Panc1 (cell line): ENCODE measurements at regions not wholly inside any gene's neighbourhood (a gene's known extent, or its start where the extent isn't known, plus 50 kb on each side); places are given as distances from the start of the nearest gene placed in this dataset.

ENCODE experiments used
- ATAC-seq: fragments of 200-7000 bp; cut with Tn5 transposase; 2 replicates; pipeline ENCODE4 v1.9.1; 2020; ENCODE audit warnings: mild to moderate bottlenecking, moderate library complexity
- BruUV-seq: library from RNA; stranded (reverse); fragments of 400-500 nt; replicated peaks from 2 replicates; lab custom pipeline; 2021; lab: Mats Ljungman, UMichigan
- CTCF ChIA-PET: fragments of 300-600 bp; sonication (Branson Sonifier 250); formaldehyde crosslinking; loops from one replicate; lab custom pipeline; 2022; ENCODE audit warnings: antibody characterized with exemption; lab: Charles Lee
- POLR2A ChIA-PET: fragments of 300-600 bp; sonication (Branson Sonifier 250); formaldehyde crosslinking; loops from one replicate; lab custom pipeline; 2022; ENCODE audit warnings: antibody characterized with exemption; lab: Charles Lee
- DNase-seq: peaks from one replicate; pipeline ENCODE4 v3.0.0-alpha.2; 2010; ENCODE audit warnings: low read depth, low spot score
- H3K27ac ChIP-seq: 2 replicates; pipeline ENCODE4 v1.5.1; 2011; ENCODE audit warnings: mild to moderate bottlenecking, low read length, inconsistent platforms
- H3K27me3 ChIP-seq: fragments of 200-500 bp; sonication (Bioruptor generic); 2 replicates; pipeline ENCODE4 v1.6.0; 2014; ENCODE audit warnings: low read length, inconsistent platforms; ENCODE audit not compliant: control insufficient read depth, insufficient read depth
- H3K36me3 ChIP-seq: fragments of 200-500 bp; sonication (Bioruptor generic); 2 replicates; pipeline ENCODE4 v1.5.1; 2014; ENCODE audit warnings: inconsistent platforms, mild to moderate bottlenecking, low read length, moderate library complexity; ENCODE audit not compliant: control insufficient read depth, insufficient read depth
- H3K4me1 ChIP-seq: 2 replicates; pipeline ENCODE4 v1.5.1; 2011; ENCODE audit warnings: inconsistent platforms, mild to moderate bottlenecking, low read length, moderate library complexity; ENCODE audit not compliant: control insufficient read depth, insufficient read depth
- H3K4me3 ChIP-seq, 2 experiments: 2 replicates each; pipeline ENCODE4 v1.5.1; 2011 to 2012; ENCODE audit warnings: low read depth in 2 of 2, low read length in 2 of 2, mild to moderate bottlenecking in 2 of 2, inconsistent platforms in 1 of 2, moderate library complexity in 1 of 2
- H3K9me3 ChIP-seq: fragments of 200-500 bp; sonication (Bioruptor generic); 2 replicates; pipeline ENCODE4 v1.5.1; 2014; ENCODE audit warnings: low read depth, mild to moderate bottlenecking, inconsistent platforms, low read length, moderate library complexity; ENCODE audit not compliant: control insufficient read depth, insufficient read depth
- CTCF ChIP-seq: fragments of 450-650 bp; IDR thresholded peaks from 2 replicates; pipeline ENCODE4 v1.5.1; 2017; ENCODE audit warnings: mild to moderate bottlenecking
- POLR2AphosphoS5 ChIP-seq: IDR thresholded peaks from 2 replicates; pipeline ENCODE4 v1.6.1; 2012; ENCODE audit warnings: mild to moderate bottlenecking, low read depth, low read length, moderate library complexity
- REST ChIP-seq, 2 experiments: IDR thresholded peaks; 2 replicates each; pipeline ENCODE4 v1.6.1; 2011 to 2012; ENCODE audit warnings: low read depth in 2 of 2, control low read depth in 1 of 2, low read length in 1 of 2, mild to moderate bottlenecking in 1 of 2, moderate library complexity in 1 of 2; ENCODE audit not compliant: insufficient read depth in 1 of 2
- SIN3A ChIP-seq: IDR thresholded peaks from 2 replicates; pipeline ENCODE4 v1.6.1; 2012; ENCODE audit warnings: low read depth, mild to moderate bottlenecking, low read length, moderate library complexity, borderline replicate concordance; ENCODE audit not compliant: insufficient read depth
- TCF7L2 ChIP-seq: IDR thresholded peaks from 2 replicates; pipeline ENCODE4 v1.6.1; 2011; ENCODE audit warnings: mild to moderate bottlenecking, low read depth, low read length, inconsistent platforms
- in situ Hi-C: cut with HindIII; loops from 2 replicates; pipeline ENCODE4 v1.10.0; 2016; ENCODE audit warnings: low sequenced_read_pairs, low pct_unique_long_range_greater_than_20kb
- intact Hi-C: fragments of 100-400 bp; cut with micrococcal nuclease; formaldehyde crosslinking; loops from one replicate; pipeline ENCODE4 v1.10.0; 2022; ENCODE audit not compliant: unreplicated experiment

GRCh38 chr18:2441544-2441943 is 129.8 kb downstream of the METTL4 start:
- ChIA-PET POLR2A (no interaction called here), CTCF (no interaction called here)
- Histone ChIP-seq H3K9me3 (no peaks in the 10 kb centered on the region), H3K27me3 (no peaks in the 10 kb centered on the region), H3K4me3 (no peak overlapping the region), H3K4me1 (no peaks in the 10 kb centered on the region), H3K36me3 (no peaks in the 10 kb centered on the region), H3K27ac (no peak overlapping the region)
- ATAC-seq = no peak
- TF ChIP-seq SIN3A (no peak), REST (IDR thresholded peaks at IDR 0.05; ENCODE audit: insufficient read depth in 1 of 2, low read depth in 2 of 2, low read length in 1 of 2) (no peak), CTCF (no peak), TCF7L2 (no peak), POLR2AphosphoS5 (no peak)
- no peak for DNase-seq
- no TSS peak for BruUV-seq
- intact Hi-C loops (no loop called here), in situ Hi-C loops (no loop called here)

- ATAC-seq (no peak), DNase-seq (no peak)
- POLR2A ChIA-PET = no interaction called here
- no TSS peak for BruUV-seq
- in situ Hi-C loops = no loop called here
- H3K4me3 ChIP-seq = no peak overlapping the region
- no peaks in the 10 kb centered on the region for H3K36me3 ChIP-seq
- H3K9me3 ChIP-seq = no peaks in the 10 kb centered on the region
- H3K27me3 ChIP-seq = no peaks in the 10 kb centered on the region
- intact Hi-C loops = no loop called here
- TF ChIP-seq TCF7L2 (no peak), REST (IDR thresholded peaks at IDR 0.05; ENCODE audit: insufficient read depth in 1 of 2, low read depth in 2 of 2, low read length in 1 of 2) (no peak), CTCF (no peak), SIN3A (no peak), POLR2AphosphoS5 (no peak)
- no peak overlapping the region for H3K27ac ChIP-seq
- CTCF ChIA-PET = no interaction called here
- H3K4me1 ChIP-seq = no peaks in the 10 kb centered on the region
These were observed 129.3 kb downstream of the METTL4 start for GRCh38 chr18:2442006-2442405.
